ENCODE measurements at regions not wholly inside any gene's neighbourhood (a gene's known extent, or its start where the extent isn't known, plus 50 kb on each side); places are given as distances from the start of the nearest gene placed in this dataset.
A peak's percentile ranks its signal among the peaks of the same experiment; 100 is the strongest.

DNA sequence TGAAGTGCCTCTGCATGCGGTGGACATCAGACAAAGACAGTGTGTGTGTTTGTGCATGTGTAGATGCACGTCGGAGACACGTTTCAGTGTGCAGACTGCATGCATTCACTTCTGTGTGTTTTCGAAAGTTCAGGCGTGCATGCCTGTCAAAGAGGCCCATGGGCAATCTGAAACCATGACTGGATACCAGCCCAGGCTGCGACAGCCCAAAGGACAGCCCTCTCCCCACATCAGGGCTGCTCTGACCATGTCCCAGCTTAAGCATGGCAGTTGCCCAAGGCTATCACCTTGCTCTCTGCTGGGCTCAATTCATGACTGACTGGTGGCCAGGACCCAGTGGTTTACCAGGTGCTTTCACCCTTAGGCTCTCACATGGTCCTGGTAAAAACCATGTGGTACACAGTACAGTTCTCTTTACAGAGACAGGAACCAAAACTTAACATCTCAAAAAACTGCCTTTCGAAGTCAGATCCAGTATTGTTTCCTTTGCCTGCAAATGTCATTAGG, 423.7 kb upstream of the CADM1 start:
- no peak overlapping the region for H3K4me3 ChIP-seq (replicated peaks in 1 of 3; ENCODE audit: low read depth in 2 of 3, low read length in 3 of 3)
- peaks cover 0 to 3% of the 10 kb centered on the region in 2 donors for H3K27me3 ChIP-seq (ENCODE audit: control insufficient read depth in 2 of 2, insufficient read depth in 2 of 2, low read length in 2 of 2)
- no peak overlapping the region for H3K9ac ChIP-seq (ENCODE audit: insufficient read depth, low read length, poor library complexity, severe bottlenecking)
- intact Hi-C loops (cut with micrococcal nuclease) = loop anchor here in 1 of 2 donors (5.0 kb wide), 1 partner anchor 56 kb away; no protein-coding TSS in a partner anchor
- no peaks in the 10 kb centered on the region for H3K79me2 ChIP-seq (ENCODE audit: insufficient read depth, low read length)
- Mint-ChIP-seq H3K9me3 (peaks cover 0 to 6% (median 0%) of the 10 kb centered on the region in 7 donors), H3K4me1 (peaks cover 44% of the 10 kb centered on the region), H3K4me3 (no peak overlapping the region), H3K27ac (no peak overlapping the region), H3K36me3 (peaks cover 0 to 2% of the 10 kb centered on the region in 2 donors), H3K27me3 (ENCODE audit: low read depth in 3 of 3) (peaks cover 22 to 25% (median 24%) of the 10 kb centered on the region in 3 donors)
- H3K4me1 ChIP-seq (ENCODE audit: control insufficient read depth in 1 of 2, insufficient read depth in 2 of 2, low read length in 2 of 2) = peaks cover 49 to 52% of the 10 kb centered on the region in 2 donors
- no peak overlapping the region for H3K27ac ChIP-seq (ENCODE audit: low read depth in 1 of 2, low read length in 2 of 2)
- H3K36me3 ChIP-seq (replicated peaks in 1 of 2; ENCODE audit: control insufficient read depth in 1 of 2, insufficient read depth in 2 of 2, low read length in 2 of 2) = no peaks in the 10 kb centered on the region
- TF ChIP-seq, protein P1, sequence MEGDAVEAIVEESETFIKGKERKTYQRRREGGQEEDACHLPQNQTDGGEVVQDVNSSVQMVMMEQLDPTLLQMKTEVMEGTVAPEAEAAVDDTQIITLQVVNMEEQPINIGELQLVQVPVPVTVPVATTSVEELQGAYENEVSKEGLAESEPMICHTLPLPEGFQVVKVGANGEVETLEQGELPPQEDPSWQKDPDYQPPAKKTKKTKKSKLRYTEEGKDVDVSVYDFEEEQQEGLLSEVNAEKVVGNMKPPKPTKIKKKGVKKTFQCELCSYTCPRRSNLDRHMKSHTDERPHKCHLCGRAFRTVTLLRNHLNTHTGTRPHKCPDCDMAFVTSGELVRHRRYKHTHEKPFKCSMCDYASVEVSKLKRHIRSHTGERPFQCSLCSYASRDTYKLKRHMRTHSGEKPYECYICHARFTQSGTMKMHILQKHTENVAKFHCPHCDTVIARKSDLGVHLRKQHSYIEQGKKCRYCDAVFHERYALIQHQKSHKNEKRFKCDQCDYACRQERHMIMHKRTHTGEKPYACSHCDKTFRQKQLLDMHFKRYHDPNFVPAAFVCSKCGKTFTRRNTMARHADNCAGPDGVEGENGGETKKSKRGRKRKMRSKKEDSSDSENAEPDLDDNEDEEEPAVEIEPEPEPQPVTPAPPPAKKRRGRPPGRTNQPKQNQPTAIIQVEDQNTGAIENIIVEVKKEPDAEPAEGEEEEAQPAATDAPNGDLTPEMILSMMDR (IDR thresholded peaks at IDR 0.05) = no peak
- H4K20me1 ChIP-seq (ENCODE audit: insufficient read depth, low read length) = no peaks in the 10 kb centered on the region
- no peaks in the 10 kb centered on the region for H3K9me3 ChIP-seq (replicated peaks in 1 of 2; ENCODE audit: control insufficient read depth in 1 of 2, insufficient read depth in 1 of 2, low read length in 2 of 2)
- WGBS (ENCODE audit: insufficient coverage) = 91% methylated on average over 8 of the region's 8 CpGs
- no peak overlapping the region for H2AFZ ChIP-seq (ENCODE audit: insufficient read depth, low read depth, low read length, poor library complexity, severe bottlenecking)
- no peak overlapping the region for H3K4me2 ChIP-seq (replicated peaks; ENCODE audit: extremely low read depth, low read length, poor library complexity, severe bottlenecking)
- no peak for DNase-seq

DNA sequence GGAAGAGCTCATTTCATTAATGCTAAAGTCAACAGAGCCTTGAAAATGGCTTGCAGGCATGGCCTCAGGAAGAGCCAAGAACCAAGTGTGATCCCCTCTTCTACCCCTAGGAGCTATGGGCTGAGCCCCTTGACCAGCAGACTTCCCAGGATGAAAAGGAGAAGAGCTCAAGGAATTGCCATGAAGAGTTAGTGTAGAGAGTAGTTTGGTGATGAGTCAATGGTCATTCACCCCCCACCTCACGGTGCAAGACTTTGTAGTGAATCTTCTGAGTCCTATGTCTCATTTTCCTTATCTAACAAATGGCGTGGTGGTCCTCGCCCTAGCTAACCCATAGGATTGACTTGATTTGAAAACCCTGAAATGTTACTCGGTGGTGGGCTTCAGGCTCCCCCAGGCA, 422.4 kb upstream of the CADM1 start:
- no peaks in the 10 kb centered on the region for H4K20me1 ChIP-seq (ENCODE audit: insufficient read depth, low read length)
- H3K4me1 Mint-ChIP-seq = peaks cover 32% of the 10 kb centered on the region
- no peak overlapping the region for H3K4me2 ChIP-seq (replicated peaks; ENCODE audit: extremely low read depth, low read length, poor library complexity, severe bottlenecking)
- H3K4me3 Mint-ChIP-seq = peak overlapping the region in 1 of 2 donors; percentile 22
- H3K9me3 Mint-ChIP-seq = peaks cover 0 to 6% (median 0%) of the 10 kb centered on the region in 7 donors
- 100% methylated on average over 3 of the region's 4 CpGs for WGBS (ENCODE audit: insufficient coverage)
- no peaks in the 10 kb centered on the region for H3K79me2 ChIP-seq (ENCODE audit: insufficient read depth, low read length)
- no peaks in the 10 kb centered on the region for H3K9me3 ChIP-seq (replicated peaks in 1 of 2; ENCODE audit: control insufficient read depth in 1 of 2, insufficient read depth in 1 of 2, low read length in 2 of 2)
- DNase-seq = peak in 1 of 3 donors; percentile 62
- intact Hi-C loops (cut with micrococcal nuclease) = loop anchor here in 1 of 2 donors (5.0 kb wide), 1 partner anchor 54 kb away; no protein-coding TSS in a partner anchor
- H3K27me3 ChIP-seq (ENCODE audit: control insufficient read depth in 2 of 2, insufficient read depth in 2 of 2, low read length in 2 of 2) = peaks cover 0 to 6% of the 10 kb centered on the region in 2 donors
- H2AFZ ChIP-seq (ENCODE audit: insufficient read depth, low read depth, low read length, poor library complexity, severe bottlenecking) = no peak overlapping the region
- no peaks in the 10 kb centered on the region for H3K36me3 ChIP-seq (replicated peaks in 1 of 2; ENCODE audit: control insufficient read depth in 1 of 2, insufficient read depth in 2 of 2, low read length in 2 of 2)
- H3K4me1 ChIP-seq (ENCODE audit: control insufficient read depth in 1 of 2, insufficient read depth in 2 of 2, low read length in 2 of 2) = peaks cover 36 to 40% of the 10 kb centered on the region in 2 donors
- no peak overlapping the region for H3K4me3 ChIP-seq (replicated peaks in 1 of 3; ENCODE audit: low read depth in 2 of 3, low read length in 3 of 3)
- TF ChIP-seq, protein P1 (IDR thresholded peaks at IDR 0.05) = no peak
- H3K27ac Mint-ChIP-seq = peak overlapping the region in 1 of 7 donors; percentile 67
- peaks cover 0 to 2% of the 10 kb centered on the region in 2 donors for H3K36me3 Mint-ChIP-seq
- H3K27ac ChIP-seq (ENCODE audit: low read depth in 1 of 2, low read length in 2 of 2) = no peak overlapping the region
- peaks cover 32 to 33% (median 32%) of the 10 kb centered on the region in 3 donors for H3K27me3 Mint-ChIP-seq (ENCODE audit: low read depth in 3 of 3)
- H3K9ac ChIP-seq (ENCODE audit: insufficient read depth, low read length, poor library complexity, severe bottlenecking) = no peak overlapping the region

Measured in CD14-positive monocyte (primary cell).